Trophoblast cell (in vitro differentiated cells and primary cell): ENCODE measurements at regions not wholly inside any gene's neighbourhood (a gene's known extent, or its start where the extent isn't known, plus 50 kb on each side); places are given as distances from the start of the nearest gene placed in this dataset.

Experiments used
- DNase-seq, 2 donors: peaks; one replicate each; pipeline ENCODE4 v3.0.0-alpha.2; 2016
- H2AFZ ChIP-seq: 2 replicates; pipeline ENCODE4 v1.6.1; 2013; ENCODE audit warnings: low read length, moderate library complexity, mild to moderate bottlenecking; ENCODE audit not compliant: insufficient read depth, poor library complexity
- H2AK5ac ChIP-seq: 2 replicates; pipeline ENCODE4 v1.6.1; 2013; ENCODE audit warnings: mild to moderate bottlenecking, low read length
- H2BK120ac ChIP-seq: 2 replicates; pipeline ENCODE4 v1.6.1; 2013; ENCODE audit warnings: low read length, mild to moderate bottlenecking, moderate library complexity; ENCODE audit not compliant: insufficient read depth, poor library complexity
- H2BK12ac ChIP-seq: 2 replicates; pipeline ENCODE4 v1.6.1; 2013; ENCODE audit warnings: mild to moderate bottlenecking, low read length, moderate library complexity
- H2BK5ac ChIP-seq: 2 replicates; pipeline ENCODE4 v1.6.1; 2013; ENCODE audit warnings: low read length, low read depth, moderate library complexity, mild to moderate bottlenecking; ENCODE audit not compliant: poor library complexity
- H3K14ac ChIP-seq: 2 replicates; pipeline ENCODE4 v1.6.1; 2013; ENCODE audit warnings: mild to moderate bottlenecking, low read length
- H3K18ac ChIP-seq: 2 replicates; pipeline ENCODE4 v1.6.1; 2013; ENCODE audit warnings: mild to moderate bottlenecking, low read length
- H3K23ac ChIP-seq: 2 replicates; pipeline ENCODE4 v1.6.1; 2013; ENCODE audit warnings: low read length
- H3K27ac ChIP-seq: 2 replicates; pipeline ENCODE4 v1.5.1; 2013; ENCODE audit warnings: low read depth, mild to moderate bottlenecking, inconsistent platforms, low read length, moderate library complexity
- H3K27me3 ChIP-seq: 2 replicates; pipeline ENCODE4 v1.6.1; 2013; ENCODE audit warnings: inconsistent platforms, mild to moderate bottlenecking, low read length, moderate library complexity; ENCODE audit not compliant: insufficient read depth
- H3K36me3 ChIP-seq, 2 experiments: 1 replicate in 1 of 2; 2 replicates in 1 of 2; pipeline ENCODE4 v1.6.1; 2013; ENCODE audit warnings: low read length in 2 of 2, mild to moderate bottlenecking in 2 of 2, moderate library complexity in 1 of 2; ENCODE audit not compliant: insufficient read depth in 2 of 2, control insufficient read depth in 1 of 2
- H3K4ac ChIP-seq: 2 replicates; pipeline ENCODE4 v1.6.1; 2013; ENCODE audit warnings: low read depth, mild to moderate bottlenecking, low read length, moderate library complexity
- H3K4me1 ChIP-seq, 2 experiments: 1 replicate in 1 of 2; 2 replicates in 1 of 2; pipeline ENCODE4 v1.6.1; 2013; ENCODE audit warnings: low read length in 2 of 2, mild to moderate bottlenecking in 2 of 2, moderate library complexity in 1 of 2; ENCODE audit not compliant: insufficient read depth in 2 of 2, control insufficient read depth in 1 of 2
- H3K4me2 ChIP-seq: 2 replicates; pipeline ENCODE4 v1.6.1; 2013; ENCODE audit warnings: inconsistent platforms, mild to moderate bottlenecking, low read length, moderate library complexity
- H3K4me3 ChIP-seq: 2 replicates; pipeline ENCODE4 v1.5.1; 2013; ENCODE audit warnings: mild to moderate bottlenecking, low read depth, low read length, inconsistent platforms
- H3K79me1 ChIP-seq: one replicate; pipeline ENCODE4 v1.6.1; 2013; ENCODE audit warnings: low read length
- H3K79me2 ChIP-seq: 2 replicates; pipeline ENCODE4 v1.6.1; 2013; ENCODE audit warnings: low read length, mild to moderate bottlenecking; ENCODE audit not compliant: control insufficient read depth, insufficient read depth, poor library complexity
- H3K9ac ChIP-seq: 2 replicates; pipeline ENCODE4 v1.6.1; 2013; ENCODE audit warnings: mild to moderate bottlenecking, low read length
- H3K9me3 ChIP-seq: 2 replicates; pipeline ENCODE4 v1.6.1; 2013; ENCODE audit warnings: low read depth, mild to moderate bottlenecking, control low read depth, inconsistent platforms, low read length; ENCODE audit not compliant: insufficient read depth
- H4K12ac ChIP-seq: 2 replicates; pipeline ENCODE4 v1.6.1; 2013; ENCODE audit warnings: low read depth, mild to moderate bottlenecking, low read length, moderate library complexity
- H4K8ac ChIP-seq: 2 replicates; pipeline ENCODE4 v1.6.1; 2013; ENCODE audit warnings: low read depth, mild to moderate bottlenecking, low read length, moderate library complexity
- H4K91ac ChIP-seq: one replicate; pipeline ENCODE4 v1.6.1; 2013; ENCODE audit warnings: low read depth, mild to moderate bottlenecking, low read length, moderate library complexity
- WGBS: extraction: QIAGEN DNeasy Blood & Tissue Kit; methylation state at CpG from one replicate; pipeline ENCODE4 v1.1.7; 2013; ENCODE audit warnings: missing lambda C conversion rate; ENCODE audit not compliant: insufficient read length, insufficient coverage; ENCODE audit errors: extremely low coverage; 5-methylcytosine and 5-hydroxymethylcytosine counted together

DNA sequence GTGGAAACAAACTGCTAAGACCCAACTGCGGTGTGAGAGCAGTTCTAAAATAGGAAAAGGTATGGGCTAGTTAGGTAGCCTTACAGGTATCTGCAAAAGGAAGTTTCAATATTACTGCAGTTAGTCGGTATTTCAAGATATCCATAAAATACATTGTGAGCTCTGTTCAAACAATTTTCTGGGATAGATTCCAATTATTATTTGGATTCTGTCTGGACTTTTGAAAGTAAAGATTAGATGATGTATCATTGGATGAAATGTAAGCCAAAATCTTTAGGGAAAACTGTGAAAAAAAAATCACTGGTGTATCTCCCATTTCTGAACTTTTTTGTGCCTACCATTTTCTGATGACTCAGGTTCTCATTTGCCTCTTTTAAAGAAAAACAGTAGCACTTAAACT, 621.6 kb downstream of the CCER1 start:
- no peak overlapping the region for H2AK5ac ChIP-seq
- no peak overlapping the region for H3K4me2 ChIP-seq
- H3K14ac ChIP-seq, result no peak overlapping the region
- no peaks in the 10 kb centered on the region for H3K27me3 ChIP-seq
- H2BK120ac ChIP-seq, result no peak overlapping the region
- no peaks in the 10 kb centered on the region for H3K36me3 ChIP-seq
- no peak overlapping the region for H2BK12ac ChIP-seq
- no peak overlapping the region for H4K12ac ChIP-seq
- H3K9ac ChIP-seq, result no peak overlapping the region
- no peaks in the 10 kb centered on the region for H3K9me3 ChIP-seq
- no peak overlapping the region for H3K23ac ChIP-seq
- no peak overlapping the region for H3K4me3 ChIP-seq
- H3K18ac ChIP-seq, result no peak overlapping the region
- no peak overlapping the region for H4K91ac ChIP-seq
- no peak for DNase-seq
- H3K79me2 ChIP-seq, result no peaks in the 10 kb centered on the region
- no peak overlapping the region for H2AFZ ChIP-seq
- no CpG with 5 or more reads among the region's 2 CpGs for WGBS
- H4K8ac ChIP-seq, result no peak overlapping the region
- no peak overlapping the region for H3K4ac ChIP-seq
- no peak overlapping the region for H2BK5ac ChIP-seq
- H3K27ac ChIP-seq, result no peak overlapping the region
- H3K4me1 ChIP-seq, result no peaks in the 10 kb centered on the region
- no peaks in the 10 kb centered on the region for H3K79me1 ChIP-seq

DNA sequence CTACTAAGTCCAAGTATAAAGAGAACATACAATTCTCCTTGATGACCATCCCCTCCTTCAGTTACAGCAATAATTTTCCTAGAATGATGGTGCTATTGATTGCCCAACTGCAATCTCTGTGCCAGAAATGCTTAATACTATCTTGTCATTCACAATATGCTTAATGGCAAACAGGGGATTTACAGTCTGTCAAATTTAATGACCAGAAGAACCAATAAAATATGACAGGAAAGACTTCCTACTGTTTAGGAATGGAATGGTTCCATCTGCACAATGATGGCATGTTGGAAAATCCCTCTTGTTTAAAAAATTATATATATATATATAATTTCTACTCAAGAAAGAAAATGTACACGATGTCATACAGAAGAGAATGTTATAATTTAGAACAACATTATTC, 623.2 kb downstream of the CCER1 start:
- H3K4me1 ChIP-seq, result no peaks in the 10 kb centered on the region
- no peak overlapping the region for H4K8ac ChIP-seq
- H3K9me3 ChIP-seq, result no peaks in the 10 kb centered on the region
- no peak overlapping the region for H2BK12ac ChIP-seq
- H3K18ac ChIP-seq, result no peak overlapping the region
- no peak overlapping the region for H2AFZ ChIP-seq
- WGBS, result no CpG with 5 or more reads among the region's 1 CpG
- H3K27ac ChIP-seq, result no peak overlapping the region
- H2BK5ac ChIP-seq, result no peak overlapping the region
- H3K4me3 ChIP-seq, result no peak overlapping the region
- H3K79me2 ChIP-seq, result no peaks in the 10 kb centered on the region
- H3K27me3 ChIP-seq, result no peaks in the 10 kb centered on the region
- no peak for DNase-seq
- no peak overlapping the region for H4K91ac ChIP-seq
- H3K36me3 ChIP-seq, result no peaks in the 10 kb centered on the region
- no peak overlapping the region for H3K4ac ChIP-seq
- H4K12ac ChIP-seq, result no peak overlapping the region
- H3K23ac ChIP-seq, result no peak overlapping the region
- no peak overlapping the region for H2AK5ac ChIP-seq
- no peaks in the 10 kb centered on the region for H3K79me1 ChIP-seq
- no peak overlapping the region for H3K14ac ChIP-seq
- H3K4me2 ChIP-seq, result no peak overlapping the region
- no peak overlapping the region for H2BK120ac ChIP-seq
- H3K9ac ChIP-seq, result no peak overlapping the region

GRCh38 chr12:90331262-90331661, 622.6 kb upstream of the ATP2B1 start:
- Histone ChIP-seq H4K91ac (no peak overlapping the region), H4K12ac (no peak overlapping the region)
- WGBS, result no CpG with 5 or more reads among the region's 3 CpGs

DNA sequence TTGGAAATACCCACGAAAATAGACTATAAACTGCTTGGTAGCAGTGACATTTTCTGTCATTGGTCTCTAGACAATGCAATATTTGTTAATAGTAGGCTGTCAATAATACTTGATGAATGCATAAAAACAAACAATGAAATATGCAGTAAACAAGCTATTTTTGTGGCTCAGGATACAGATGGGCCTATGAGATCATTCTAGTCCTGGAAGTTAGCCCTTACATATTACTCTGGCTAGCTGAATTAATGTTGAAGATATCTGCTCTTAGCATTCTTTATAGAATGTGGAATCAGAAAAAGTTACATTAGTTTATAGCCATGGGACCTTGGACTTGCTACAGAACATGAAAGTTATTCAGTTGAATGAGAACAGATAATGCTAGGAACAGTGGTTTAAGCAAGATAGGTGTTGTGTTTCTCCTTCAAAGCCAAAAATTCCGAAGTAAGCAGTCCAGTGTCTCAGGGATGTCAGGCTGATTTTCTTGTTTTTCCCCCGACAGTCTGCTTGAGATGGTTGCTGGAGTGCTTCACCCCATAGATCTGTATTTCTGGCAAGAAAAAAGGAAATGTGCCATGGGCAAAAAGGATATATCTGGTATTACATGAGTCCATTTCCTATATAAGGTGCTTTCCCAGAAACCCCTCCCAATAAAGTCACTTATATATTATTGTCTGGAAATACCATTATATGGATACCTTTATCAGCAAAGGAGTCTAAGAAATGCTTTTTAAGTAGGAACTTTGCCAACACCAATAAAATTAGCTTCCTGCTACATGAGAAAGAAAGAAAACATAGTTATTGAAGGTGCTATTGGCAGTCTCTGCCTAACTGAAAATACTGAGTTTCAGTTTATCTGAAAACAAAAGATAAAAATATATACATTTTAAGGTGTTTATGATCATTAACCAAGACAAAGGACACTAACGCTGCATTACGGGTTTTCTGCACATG, 619.4 kb upstream of the ATP2B1 start:
- H3K4ac ChIP-seq, result no peak overlapping the region
- no peak overlapping the region for H4K91ac ChIP-seq
- H2BK120ac ChIP-seq, result no peak overlapping the region
- no peak overlapping the region for H2BK5ac ChIP-seq
- no peak overlapping the region for H3K4me3 ChIP-seq
- H3K9me3 ChIP-seq, result no peaks in the 10 kb centered on the region
- H3K23ac ChIP-seq, result no peak overlapping the region
- no peak for DNase-seq
- H3K79me2 ChIP-seq, result no peaks in the 10 kb centered on the region
- no peak overlapping the region for H3K4me2 ChIP-seq
- no peak overlapping the region for H3K14ac ChIP-seq
- H3K18ac ChIP-seq, result no peak overlapping the region
- H2AK5ac ChIP-seq, result no peak overlapping the region
- no peaks in the 10 kb centered on the region for H3K27me3 ChIP-seq
- no peaks in the 10 kb centered on the region for H3K4me1 ChIP-seq
- H3K79me1 ChIP-seq, result no peaks in the 10 kb centered on the region
- WGBS, result no CpG with 5 or more reads among the region's 5 CpGs
- no peak overlapping the region for H2BK12ac ChIP-seq
- no peak overlapping the region for H3K27ac ChIP-seq
- no peak overlapping the region for H4K12ac ChIP-seq
- H3K36me3 ChIP-seq, result no peaks in the 10 kb centered on the region
- H3K9ac ChIP-seq, result no peak overlapping the region
- no peak overlapping the region for H4K8ac ChIP-seq
- no peak overlapping the region for H2AFZ ChIP-seq

More at GRCh38 chr12:90331262-90331661, 622.6 kb upstream of the ATP2B1 start:
- H3K79me2 ChIP-seq, result no peaks in the 10 kb centered on the region
- H3K27ac ChIP-seq, result no peak overlapping the region
- DNase-seq, result no peak
- no peak overlapping the region for H3K4me3 ChIP-seq
- no peak overlapping the region for H2AFZ ChIP-seq
- no peak overlapping the region for H2AK5ac ChIP-seq
- no peaks in the 10 kb centered on the region for H3K9me3 ChIP-seq
- no peak overlapping the region for H4K8ac ChIP-seq
- no peak overlapping the region for H3K4me2 ChIP-seq
- H3K27me3 ChIP-seq, result no peaks in the 10 kb centered on the region
- no peak overlapping the region for H3K23ac ChIP-seq
- no peak overlapping the region for H3K18ac ChIP-seq
- H3K4ac ChIP-seq, result no peak overlapping the region
- no peak overlapping the region for H3K9ac ChIP-seq
- H3K79me1 ChIP-seq, result no peaks in the 10 kb centered on the region
- no peaks in the 10 kb centered on the region for H3K4me1 ChIP-seq
- H3K14ac ChIP-seq, result no peak overlapping the region
- no peak overlapping the region for H2BK5ac ChIP-seq
- H2BK120ac ChIP-seq, result no peak overlapping the region
- H3K36me3 ChIP-seq, result no peaks in the 10 kb centered on the region
- no peak overlapping the region for H2BK12ac ChIP-seq
